HepG2 (cell line): ENCODE measurements at regions not wholly inside any gene's neighbourhood (a gene's known extent, or its start where the extent isn't known, plus 50 kb on each side); places are given as distances from the start of the nearest gene placed in this dataset.

ENCODE experiments used
- ATAC-seq: fragments of 200-7000 bp; cut with Tn5 transposase; 3 replicates; pipeline ENCODE4 v1.9.1; 2020; ENCODE audit warnings: mild to moderate bottlenecking, moderate library complexity
- BruUV-seq: library from RNA; stranded (reverse); fragments of 400-500 nt; replicated peaks from 2 replicates; lab custom pipeline; 2021; lab: Mats Ljungman, UMichigan
- CTCF ChIA-PET: fragments of 300-600 bp; formaldehyde crosslinking; extraction: SDS; loops from one replicate; lab custom pipeline; 2021; ENCODE audit warnings: low total read pairs, inconsistent platforms, low intra/inter-chr PET ratio; lab: Yijun Ruan, JAX
- POLR2A ChIA-PET: fragments of 350-600 bp; sonication (Branson Sonifier 250); formaldehyde crosslinking; loops from one replicate; lab custom pipeline; 2020; ENCODE audit warnings: antibody characterized with exemption, inconsistent platforms; lab: Yijun Ruan, JAX
- DNase-seq: peaks from one replicate; pipeline ENCODE4 v3.0.0-alpha.2; 2015; ENCODE audit warnings: low spot score
- FAIRE-seq: peaks from 3 replicates; lab custom pipeline; 2011; peaks lifted over from hg19 to GRCh38; lab: Jason Lieb, UNC
- H2AFZ ChIP-seq: one replicate; pipeline ENCODE4 v1.6.1; 2011; ENCODE audit warnings: low read length, inconsistent platforms
- H3K27ac ChIP-seq: fragments of 300-600 bp; 3 replicates; pipeline ENCODE4 v1.8.0; 2011; ENCODE audit warnings: mixed run types, mild to moderate bottlenecking, mixed read lengths, low read length, inconsistent platforms; ENCODE audit not compliant: insufficient read depth; ENCODE audit errors: extremely low read length
- H3K27me3 ChIP-seq, 2 experiments: fragments of 200-600 bp in 1 of 2; 2 replicates in 1 of 2; 3 replicates in 1 of 2; pipeline versions ENCODE4 v1.6.0 to v1.8.0; 2011; ENCODE audit warnings: low read length in 2 of 2, mild to moderate bottlenecking in 2 of 2, moderate library complexity in 2 of 2, inconsistent platforms in 1 of 2; ENCODE audit not compliant: insufficient read depth in 2 of 2, control insufficient read depth in 1 of 2
- H3K36me3 ChIP-seq, 2 experiments: fragments of 200-600 bp in 1 of 2; replicated peaks in 1 of 2; 2 replicates in 1 of 2; 3 replicates in 1 of 2; pipeline versions ENCODE4 v1.5.1 to v1.8.0; 2011; ENCODE audit warnings: low read length in 2 of 2, inconsistent platforms in 1 of 2; ENCODE audit not compliant: insufficient read depth in 2 of 2, control insufficient read depth in 1 of 2
- H3K4me1 ChIP-seq: 2 replicates; pipeline ENCODE4 v1.5.1; 2012; ENCODE audit warnings: low read length, inconsistent platforms; ENCODE audit not compliant: insufficient read depth
- H3K4me2 ChIP-seq: 2 replicates; pipeline ENCODE4 v1.6.0; 2011; ENCODE audit warnings: low read depth, low read length, inconsistent platforms
- H3K4me3 ChIP-seq, 3 experiments: fragments of 200-600 bp in 1 of 3; sonication (generic), shearing (Covaris generic) in 1 of 3; replicated peaks in 1 of 3; 2 replicates each; pipeline ENCODE4 v1.5.1; 2011 to 2016; ENCODE audit warnings: low read length in 3 of 3, inconsistent platforms in 2 of 3, low read depth in 2 of 3, mild to moderate bottlenecking in 2 of 3, control low read depth in 1 of 3, mixed read lengths in 1 of 3; ENCODE audit not compliant: insufficient read depth in 1 of 3
- H3K79me2 ChIP-seq: one replicate; pipeline ENCODE4 v1.6.1; 2011; ENCODE audit warnings: low read length, inconsistent platforms; ENCODE audit not compliant: insufficient read depth
- H3K9ac ChIP-seq: 2 replicates; pipeline ENCODE4 v1.6.0; 2011; ENCODE audit warnings: mild to moderate bottlenecking, low read depth, low read length, inconsistent platforms; ENCODE audit not compliant: insufficient read depth
- H3K9me3 ChIP-seq: 2 replicates; pipeline ENCODE4 v1.5.1; 2012; ENCODE audit warnings: mild to moderate bottlenecking, low read length
- H4K20me1 ChIP-seq: 2 replicates; pipeline ENCODE4 v1.6.0; 2011; ENCODE audit warnings: inconsistent platforms, mild to moderate bottlenecking, low read length, moderate library complexity; ENCODE audit not compliant: insufficient read depth
- CEBPB ChIP-seq: IDR thresholded peaks from 2 replicates; pipeline ENCODE4 v1.6.1; 2011; ENCODE audit warnings: low read depth, low read length, improper control_type of control experiment, borderline replicate concordance
- ELF4 ChIP-seq: sonication (generic); formaldehyde crosslinking; IDR thresholded peaks from 2 replicates; pipeline ENCODE4 v1.5.0; 2020; ENCODE audit warnings: missing genetic modification reagents, mild to moderate bottlenecking, moderate library complexity, borderline replicate concordance
- FOSL2 ChIP-seq: sonication (generic); formaldehyde crosslinking; IDR thresholded peaks from 2 replicates; pipeline ENCODE4 v1.4.0; 2020; ENCODE audit warnings: missing genetic modification reagents
- PAF1 ChIP-seq: IDR thresholded peaks from 2 replicates; pipeline ENCODE4 v1.6.1; 2016; ENCODE audit warnings: missing genetic modification reagents, missing compliant biosample characterization
- PHF21A ChIP-seq: sonication (generic); formaldehyde crosslinking; IDR thresholded peaks from 2 replicates; pipeline ENCODE4 v1.5.0; 2020; ENCODE audit warnings: mild to moderate bottlenecking, missing genetic modification reagents
- RCOR2 ChIP-seq: IDR thresholded peaks from 2 replicates; pipeline ENCODE4 v1.6.1; 2016; ENCODE audit warnings: missing biosample characterization, missing genetic modification reagents
- ZNF326 ChIP-seq: sonication (generic); formaldehyde crosslinking; IDR thresholded peaks from 2 replicates; pipeline ENCODE4 v1.4.0; 2020; ENCODE audit warnings: missing genetic modification reagents, borderline replicate concordance
- ZNF816 ChIP-seq: sonication (generic); formaldehyde crosslinking; IDR thresholded peaks from 2 replicates; pipeline ENCODE4 v1.8.0; 2022; ENCODE audit warnings: missing genetic modification reagents, mild to moderate bottlenecking, borderline replicate concordance
- ZSCAN25 ChIP-seq: sonication (generic); formaldehyde crosslinking; IDR thresholded peaks from 2 replicates; pipeline ENCODE4 v1.8.0; 2022; ENCODE audit warnings: mild to moderate bottlenecking, missing genetic modification reagents
- WGBS: methylation state at CpG from one replicate; pipeline ENCODE4 v1.1.6; 2017; ENCODE audit warnings: low lambda C conversion rate; 5-methylcytosine and 5-hydroxymethylcytosine counted together
- in situ Hi-C: cut with HindIII; loops from 2 replicates; pipeline ENCODE4 v1.10.0; 2017; ENCODE audit warnings: low pct_unique_long_range_greater_than_20kb; ENCODE audit not compliant: extremely low pct_ligation_motif_present
- intact Hi-C: fragments of 100-400 bp; cut with micrococcal nuclease; formaldehyde crosslinking; loops from one replicate; pipeline ENCODE4 v1.10.0; 2022; ENCODE audit not compliant: unreplicated experiment
- TF ChIP-seq, protein P1 (sequence below), 2 experiments: fragments of 450-650 bp in 1 of 2; sonication (generic) in 1 of 2; formaldehyde crosslinking in 1 of 2; IDR thresholded peaks; 2 replicates each; pipeline versions ENCODE4 v1.6.1 to v1.8.0; 2016 to 2022; ENCODE audit warnings: antibody characterized with exemption in 1 of 2, mild to moderate bottlenecking in 1 of 2, missing genetic modification reagents in 1 of 2

DNA sequence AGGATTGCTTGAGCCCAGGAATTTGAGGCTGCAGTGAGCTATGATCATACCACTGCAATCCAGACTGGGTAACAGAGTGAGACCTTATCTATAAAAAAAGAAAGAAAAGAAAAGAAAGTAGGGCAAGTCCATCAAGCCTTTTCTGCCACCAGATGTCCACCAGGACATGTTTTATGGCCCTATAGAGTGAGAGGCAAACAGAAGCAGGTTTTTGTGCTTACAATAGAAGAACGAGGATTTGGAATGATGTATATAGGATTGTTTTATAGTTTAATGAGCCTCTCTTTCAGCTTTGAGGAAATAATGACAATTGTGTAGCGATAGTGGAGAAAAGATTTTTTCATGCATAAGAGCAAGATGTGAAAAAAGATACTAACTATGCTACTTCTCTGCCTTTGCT, 480.5 kb downstream of the KLF12 start (continued):
- TF ChIP-seq RCOR2 (CRISPR knock-in tag), result no peak
- TF ChIP-seq PAF1 (CRISPR knock-in tag), result no peak
- TF ChIP-seq ELF4 (CRISPR knock-in tag), result no peak
- no peak for TF ChIP-seq FOSL2 (CRISPR knock-in tag)

- Histone ChIP-seq H3K36me3 (no peaks in the 10 kb centered on the region), H3K27ac (no peak overlapping the region), H2AFZ (no peak overlapping the region), H3K4me3 (no peak overlapping the region), H3K4me2 (no peak overlapping the region), H4K20me1 (no peaks in the 10 kb centered on the region), H3K27me3 (no peaks in the 10 kb centered on the region), H3K9me3 (no peaks in the 10 kb centered on the region), H3K79me2 (no peaks in the 10 kb centered on the region), H3K9ac (no peak overlapping the region), H3K4me1 (no peaks in the 10 kb centered on the region)
- ChIA-PET POLR2A (no interaction called here), CTCF (no interaction called here)
- TF ChIP-seq PHF21A (CRISPR knock-in tag) (no peak), ZNF816 (CRISPR knock-in tag) (no peak), ZSCAN25 (no peak), ZNF326 (CRISPR knock-in tag) (no peak), CEBPB (peak; percentile 41; the same call in 1 of the 2 replicates)
- TF ChIP-seq, protein P1, sequence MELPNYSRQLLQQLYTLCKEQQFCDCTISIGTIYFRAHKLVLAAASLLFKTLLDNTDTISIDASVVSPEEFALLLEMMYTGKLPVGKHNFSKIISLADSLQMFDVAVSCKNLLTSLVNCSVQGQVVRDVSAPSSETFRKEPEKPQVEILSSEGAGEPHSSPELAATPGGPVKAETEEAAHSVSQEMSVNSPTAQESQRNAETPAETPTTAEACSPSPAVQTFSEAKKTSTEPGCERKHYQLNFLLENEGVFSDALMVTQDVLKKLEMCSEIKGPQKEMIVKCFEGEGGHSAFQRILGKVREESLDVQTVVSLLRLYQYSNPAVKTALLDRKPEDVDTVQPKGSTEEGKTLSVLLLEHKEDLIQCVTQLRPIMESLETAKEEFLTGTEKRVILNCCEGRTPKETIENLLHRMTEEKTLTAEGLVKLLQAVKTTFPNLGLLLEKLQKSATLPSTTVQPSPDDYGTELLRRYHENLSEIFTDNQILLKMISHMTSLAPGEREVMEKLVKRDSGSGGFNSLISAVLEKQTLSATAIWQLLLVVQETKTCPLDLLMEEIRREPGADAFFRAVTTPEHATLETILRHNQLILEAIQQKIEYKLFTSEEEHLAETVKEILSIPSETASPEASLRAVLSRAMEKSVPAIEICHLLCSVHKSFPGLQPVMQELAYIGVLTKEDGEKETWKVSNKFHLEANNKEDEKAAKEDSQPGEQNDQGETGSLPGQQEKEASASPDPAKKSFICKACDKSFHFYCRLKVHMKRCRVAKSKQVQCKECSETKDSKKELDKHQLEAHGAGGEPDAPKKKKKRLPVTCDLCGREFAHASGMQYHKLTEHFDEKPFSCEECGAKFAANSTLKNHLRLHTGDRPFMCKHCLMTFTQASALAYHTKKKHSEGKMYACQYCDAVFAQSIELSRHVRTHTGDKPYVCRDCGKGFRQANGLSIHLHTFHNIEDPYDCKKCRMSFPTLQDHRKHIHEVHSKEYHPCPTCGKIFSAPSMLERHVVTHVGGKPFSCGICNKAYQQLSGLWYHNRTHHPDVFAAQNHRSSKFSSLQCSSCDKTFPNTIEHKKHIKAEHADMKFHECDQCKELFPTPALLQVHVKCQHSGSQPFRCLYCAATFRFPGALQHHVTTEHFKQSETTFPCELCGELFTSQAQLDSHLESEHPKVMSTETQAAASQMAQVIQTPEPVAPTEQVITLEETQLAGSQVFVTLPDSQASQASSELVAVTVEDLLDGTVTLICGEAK (IDR thresholded peaks at IDR 0.05), result no peak
- TF ChIP-seq, protein P1 (CRISPR knock-in tag; IDR thresholded peaks at IDR 0.05), result no peak
- in situ Hi-C loops, result no loop called here
- FAIRE-seq (no peak), ATAC-seq (no peak), DNase-seq (no peak)
- no TSS peak for BruUV-seq
- 40% methylated on average over 4 of the region's 4 CpGs for WGBS
- intact Hi-C loops, result no loop called here
Measured at GRCh38 chr13:73647417-73647816, 486.8 kb downstream of the KLF12 start.
